GM12878 (cell line): ENCODE measurements at regions not wholly inside any gene's neighbourhood (a gene's known extent, or its start where the extent isn't known, plus 50 kb on each side); places are given as distances from the start of the nearest gene placed in this dataset.

Experiments used
- ATF2 ChIP-seq: IDR thresholded peaks from 2 replicates; pipeline ENCODE4 v1.6.1; 2012; ENCODE audit warnings: low read length, inconsistent platforms
- ATF3 ChIP-seq: IDR thresholded peaks from 2 replicates; pipeline ENCODE4 v1.6.1; 2011; ENCODE audit warnings: low read depth, mild to moderate bottlenecking, low read length, moderate library complexity, borderline replicate concordance; ENCODE audit errors: extremely low read depth
- CEBPB ChIP-seq, 2 experiments: fragments of 150-350 bp in 1 of 2; IDR thresholded peaks; 2 replicates each; pipeline ENCODE4 v1.6.1; 2012 to 2014; ENCODE audit warnings: low read depth in 2 of 2, low read length in 2 of 2, borderline replicate concordance in 1 of 2, inconsistent platforms in 1 of 2
- CEBPZ ChIP-seq: fragments of 150-350 bp; IDR thresholded peaks from 2 replicates; pipeline ENCODE4 v1.6.1; 2016; ENCODE audit warnings: low read depth, low read length
- CTCF ChIP-seq, 3 experiments: IDR thresholded peaks in 2 of 3; conservative IDR thresholded peaks in 1 of 3; 2 replicates each; pipeline ENCODE4 v1.5.1; 2011; ENCODE audit warnings: low read depth in 3 of 3, low read length in 3 of 3, mild to moderate bottlenecking in 3 of 3, control low read depth in 2 of 3, moderate library complexity in 2 of 3, inconsistent platforms in 1 of 3, mixed read lengths in 1 of 3; ENCODE audit not compliant: control insufficient read depth in 2 of 3, insufficient read depth in 1 of 3; ENCODE audit errors: extremely low read depth in 1 of 3
- DPF2 ChIP-seq: fragments of 450-650 bp; IDR thresholded peaks from 2 replicates; pipeline ENCODE4 v1.6.1; 2017; ENCODE audit warnings: mild to moderate bottlenecking
- EZH2 ChIP-seq: IDR thresholded peaks from 2 replicates; pipeline ENCODE4 v1.6.1; 2012; ENCODE audit warnings: low read depth, mild to moderate bottlenecking, control low read depth, inconsistent platforms, low read length, borderline replicate concordance; ENCODE audit not compliant: control insufficient read depth
- FOXK2 ChIP-seq: fragments of 450-650 bp; IDR thresholded peaks from 2 replicates; pipeline ENCODE4 v1.6.1; 2017; ENCODE audit warnings: mild to moderate bottlenecking, moderate library complexity
- JUND ChIP-seq: IDR thresholded peaks from 2 replicates; pipeline ENCODE4 v1.6.1; 2012; ENCODE audit warnings: low read depth, mild to moderate bottlenecking, low read length, improper control_type of control experiment, moderate library complexity
- NFYA ChIP-seq: IDR thresholded peaks from 2 replicates; pipeline ENCODE4 v1.6.1; 2011; ENCODE audit warnings: low read depth, mild to moderate bottlenecking, low read length, improper control_type of control experiment, borderline replicate concordance
- NKRF ChIP-seq: fragments of 450-650 bp; conservative IDR thresholded peaks from 2 replicates; pipeline ENCODE4 v1.6.1; 2017; ENCODE audit warnings: mild to moderate bottlenecking, moderate library complexity
- POLR2A ChIP-seq: IDR thresholded peaks from 2 replicates; pipeline ENCODE4 v1.6.1; 2011; ENCODE audit warnings: low read depth, mild to moderate bottlenecking, low read length
- SRF ChIP-seq, 2 experiments: IDR thresholded peaks; 2 replicates each; pipeline ENCODE4 v1.6.1; 2011; ENCODE audit warnings: low read depth in 2 of 2, low read length in 2 of 2, mild to moderate bottlenecking in 1 of 2, moderate library complexity in 1 of 2

GRCh38 chr15:77742127-77742526 lies 109.4 kb upstream of the LINGO1 start:
- TF ChIP-seq FOXK2 (no peak), JUND (no peak), CEBPZ (no peak), ATF3 (no peak), SRF (IDR thresholded peaks at IDR 0.05; ENCODE audit: low read depth in 2 of 2, low read length in 2 of 2) (no peak), POLR2A (no peak), NFYA (no peak), ATF2 (no peak), EZH2 (no peak), NKRF (no peak), CEBPB (IDR thresholded peaks at IDR 0.05; ENCODE audit: borderline replicate concordance in 1 of 2, low read depth in 2 of 2, low read length in 2 of 2) (no peak), DPF2 (no peak), CTCF (IDR thresholded peaks at IDR 0.05 in 2 of 3, conservative IDR thresholded peaks at IDR 0.05 in 1 of 3; ENCODE audit: control insufficient read depth in 2 of 3, extremely low read depth in 1 of 3, insufficient read depth in 1 of 3, low read depth in 3 of 3, low read length in 3 of 3) (no peak)
